Stimulated activated CD4-positive, alpha-beta T cell treated with anti-CD3 and anti-CD28 coated beads, Interleukin-1b, Interleukin-23, amount 100 ng/mL, for 4 hours (primary cell): ENCODE measurements at regions not wholly inside any gene's neighbourhood (a gene's known extent, or its start where the extent isn't known, plus 50 kb on each side); places are given as distances from the start of the nearest gene placed in this dataset.

Experiments used
- DNase-seq, 2 donors: peaks; one replicate each; pipeline ENCODE4 v3.0.0-alpha.2; 2020; ENCODE audit warnings: low read depth in 2 of 2

DNA sequence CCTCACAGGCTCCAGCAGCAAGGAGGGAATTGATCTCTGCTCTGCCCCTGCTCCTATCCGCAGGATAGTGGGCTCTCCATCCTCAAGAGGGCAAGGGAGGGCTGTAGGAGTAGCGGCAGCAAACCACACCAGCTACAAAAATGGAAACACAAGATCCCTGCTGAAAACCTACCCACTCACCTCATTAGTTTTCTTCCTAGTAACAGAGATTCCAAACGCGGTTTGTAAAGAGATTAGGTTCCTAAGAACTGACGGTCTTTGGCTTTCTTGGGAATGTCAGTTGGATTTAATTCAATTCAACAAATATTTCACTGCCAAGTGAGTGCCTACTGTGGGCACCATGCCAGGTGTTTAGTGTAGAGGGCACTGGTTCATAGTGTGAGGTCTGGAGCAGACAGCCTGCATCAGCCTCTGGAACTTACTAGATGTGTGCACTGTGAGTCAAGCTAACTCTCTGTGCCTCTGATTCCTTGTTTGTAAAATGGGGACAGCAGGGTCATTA is 84.7 kb downstream of the MRPL46 start:
- no peak for DNase-seq

DNA sequence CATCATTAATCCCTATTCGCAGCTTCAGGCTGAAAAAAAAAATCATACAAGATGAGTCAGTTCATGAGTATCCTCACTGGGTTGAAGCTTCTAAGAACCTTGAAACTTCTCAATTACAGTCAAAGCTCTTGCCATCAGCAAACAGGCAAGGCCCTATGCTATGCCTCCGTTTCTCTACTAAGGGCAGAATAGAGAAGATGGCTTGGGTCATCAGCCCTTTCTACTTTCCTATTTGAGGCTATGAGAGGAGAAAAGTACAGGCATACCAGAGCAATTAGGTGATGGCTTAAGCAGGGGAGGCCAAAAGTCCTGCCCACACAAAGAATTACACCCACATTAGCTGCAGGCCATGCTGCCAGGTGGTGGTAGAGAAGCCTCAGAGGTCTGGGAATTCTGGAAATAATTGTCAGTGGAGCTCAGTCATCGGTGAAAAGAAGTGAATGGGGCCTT is 89.0 kb downstream of the MRPL46 start:
- DNase-seq: no peak

DNA sequence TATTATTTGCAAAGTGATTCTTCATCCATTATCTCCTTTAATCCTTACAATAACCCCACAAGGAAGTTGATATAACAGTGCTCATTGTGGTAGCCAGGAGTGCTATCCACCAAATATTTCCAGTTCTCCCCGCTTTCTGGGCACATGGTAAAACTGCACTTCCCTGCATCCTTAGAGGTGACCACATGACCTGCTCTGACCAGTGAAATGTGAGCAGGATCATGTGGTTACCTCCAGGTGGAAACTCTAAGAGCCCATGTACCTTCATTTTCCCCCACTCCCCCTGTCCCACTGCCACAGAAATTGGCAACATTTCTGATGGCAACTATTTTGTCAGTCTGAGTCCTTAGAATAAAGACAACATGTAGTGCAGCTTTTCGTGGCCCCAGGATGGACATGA is 89.7 kb downstream of the MRPL46 start:
- no peak for DNase-seq

DNA sequence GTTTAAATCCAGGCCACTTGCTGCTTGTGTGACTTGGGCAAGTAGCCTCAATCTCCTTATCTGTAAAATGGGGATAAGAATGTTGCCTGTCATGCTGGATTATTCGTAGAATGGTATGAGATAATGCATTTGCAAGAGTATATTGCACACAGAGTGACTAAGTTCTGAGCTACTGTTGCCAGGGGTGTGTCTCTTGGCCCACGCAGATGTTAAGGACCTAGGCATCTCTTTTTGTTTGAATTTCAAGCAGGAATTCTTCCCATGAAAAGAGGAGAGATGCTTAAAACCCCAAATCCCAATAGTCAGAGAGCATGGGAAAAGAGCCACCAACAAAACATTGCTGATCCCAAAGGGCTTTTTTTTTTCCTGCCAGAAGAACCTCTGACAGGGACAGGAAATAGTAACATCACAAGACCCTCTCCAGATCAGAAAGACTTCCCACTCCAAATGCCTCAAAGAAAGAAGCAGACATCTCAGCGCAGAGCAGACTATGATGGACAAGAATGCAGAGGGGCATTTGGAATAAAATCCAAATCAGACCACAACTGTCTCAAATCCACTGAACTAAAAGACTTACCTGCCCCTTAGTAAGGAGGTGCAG is 90.5 kb downstream of the MRPL46 start:
- DNase-seq: no peak

- no peak for DNase-seq
Observed at GRCh38 chr15:88375234-88375927, 91.8 kb downstream of the MRPL46 start.

DNA sequence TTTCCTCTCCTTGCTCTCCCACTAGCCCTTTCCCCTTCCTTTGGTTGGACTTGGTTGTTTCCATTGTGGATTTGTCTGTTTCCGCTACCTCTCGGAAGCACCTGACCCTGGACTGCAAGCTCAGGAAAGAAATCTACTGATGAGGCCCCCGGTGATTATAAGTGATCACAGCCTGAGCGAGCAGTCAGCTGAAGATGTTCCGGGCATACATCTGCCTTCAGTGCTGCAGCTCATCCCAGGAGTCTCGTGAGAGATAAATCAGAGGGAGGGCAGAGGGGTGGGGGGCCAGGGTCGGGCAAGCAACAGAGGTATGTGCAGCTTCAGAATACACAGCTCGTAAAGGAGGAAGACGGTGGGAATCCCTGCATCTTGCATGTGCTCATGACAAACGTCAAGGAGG is 102.1 kb downstream of the MRPL46 start:
- no peak for DNase-seq

- no peak for DNase-seq
Observed at GRCh38 chr15:88348579-88349230, 92.2 kb upstream of the NTRK3 start.

GRCh38 chr15:88345962-88346361 is 89.4 kb upstream of the NTRK3 start:
- DNase-seq: no peak

GRCh38 chr15:88344786-88345185 is 88.2 kb upstream of the NTRK3 start:
- DNase-seq: no peak

- no peak for DNase-seq
Observed at GRCh38 chr15:88342666-88343065, 86.1 kb upstream of the NTRK3 start.

DNA sequence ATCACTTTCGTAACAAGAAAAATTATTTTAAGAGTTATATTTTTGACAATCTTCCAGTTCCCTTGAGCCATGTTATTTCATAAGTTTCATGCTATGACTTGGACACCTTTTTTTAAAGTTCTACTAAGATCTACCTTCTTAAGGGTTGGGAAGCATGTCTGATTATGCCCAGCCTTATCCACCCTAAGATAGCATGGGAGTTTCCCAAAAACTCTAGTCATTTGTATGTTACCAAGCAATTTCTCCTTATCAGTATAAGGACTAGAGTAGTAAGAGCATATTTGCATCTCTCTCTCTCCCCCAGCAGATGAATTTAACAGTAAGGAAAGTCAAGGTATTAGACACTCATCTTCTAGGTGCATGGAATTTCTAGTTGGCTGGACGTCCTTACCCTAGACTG is 85.1 kb upstream of the NTRK3 start:
- no peak for DNase-seq

DNA sequence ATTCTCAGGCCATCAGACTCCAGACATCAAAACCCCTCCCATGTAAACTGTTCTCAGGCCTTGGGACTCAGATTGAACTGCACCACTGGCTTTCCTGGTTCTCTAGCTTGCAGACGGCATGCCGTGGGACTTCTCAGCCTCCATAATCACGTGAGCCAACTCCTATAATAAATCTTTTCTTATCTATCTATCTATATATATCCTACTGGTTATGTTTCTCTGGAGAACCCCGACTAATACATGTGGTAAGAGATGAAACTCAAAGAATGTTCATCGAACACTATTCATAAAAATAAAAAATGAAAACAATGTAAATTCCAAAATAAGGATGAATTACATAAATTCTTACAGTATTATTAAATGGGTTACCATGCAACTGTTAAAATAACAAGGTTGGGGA is 84.5 kb upstream of the NTRK3 start:
- DNase-seq: no peak

DNA sequence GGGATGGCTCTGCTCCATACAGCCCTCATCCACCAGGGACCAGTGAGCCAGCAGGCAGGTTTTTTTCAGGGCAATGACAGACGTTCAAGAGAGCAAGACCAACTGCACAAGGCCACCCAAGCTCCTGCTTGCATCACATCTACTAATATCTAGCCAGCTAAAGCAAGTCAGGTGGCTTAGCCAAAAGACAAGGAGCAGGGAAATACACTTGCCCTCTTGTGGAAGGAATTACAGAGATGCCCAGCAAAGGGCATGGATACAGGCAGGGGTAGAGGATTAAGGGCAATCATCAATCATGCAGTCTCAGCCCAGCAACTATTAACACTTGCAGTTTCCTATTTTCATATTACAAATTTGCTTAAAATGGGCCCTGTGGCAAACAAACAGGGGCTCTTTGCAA is 81.5 kb upstream of the NTRK3 start:
- DNase-seq: no peak

GRCh38 chr15:88335074-88335473 is 78.5 kb upstream of the NTRK3 start:
- DNase-seq: no peak

DNA sequence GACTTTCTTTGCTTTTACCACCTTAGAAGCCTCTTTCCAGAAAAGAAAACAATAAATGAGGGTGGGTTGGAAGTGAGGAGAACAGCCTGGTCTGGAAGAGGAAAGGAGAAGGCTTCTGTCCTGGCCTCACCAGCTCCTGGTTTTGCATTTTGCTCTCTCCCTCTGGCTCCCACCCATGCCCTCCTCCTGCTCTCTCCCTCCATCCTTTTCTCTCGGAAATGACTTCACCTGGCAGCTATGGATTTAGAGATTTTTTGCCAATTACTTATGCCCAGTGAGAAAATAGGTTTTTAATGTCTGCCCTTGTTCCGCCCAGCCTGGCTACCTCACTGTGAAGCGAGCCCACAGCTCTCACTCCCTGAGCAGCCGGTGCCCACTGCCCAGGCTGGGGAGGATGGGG is 77.9 kb upstream of the NTRK3 start:
- DNase-seq: no peak

DNA sequence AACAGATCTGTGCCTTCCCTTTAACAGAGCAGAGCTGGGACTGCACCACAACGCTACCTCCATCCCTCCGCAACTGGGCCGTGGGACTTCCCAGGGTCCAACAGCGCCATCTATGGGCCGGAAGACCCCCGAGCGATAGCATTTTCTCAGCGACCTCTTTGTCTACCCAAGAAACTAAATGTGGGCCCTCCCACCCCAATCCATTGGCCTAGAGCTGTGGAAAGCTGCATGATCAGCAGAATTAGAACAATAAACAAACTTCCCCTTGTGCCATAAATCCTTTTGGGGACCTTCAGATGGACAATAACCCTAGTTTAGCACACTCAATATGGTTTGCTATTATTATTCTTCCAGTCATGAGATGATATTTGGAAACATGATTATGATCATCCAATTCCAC is 74.8 kb upstream of the NTRK3 start:
- peak; percentile 2 to 28 for DNase-seq

DNA sequence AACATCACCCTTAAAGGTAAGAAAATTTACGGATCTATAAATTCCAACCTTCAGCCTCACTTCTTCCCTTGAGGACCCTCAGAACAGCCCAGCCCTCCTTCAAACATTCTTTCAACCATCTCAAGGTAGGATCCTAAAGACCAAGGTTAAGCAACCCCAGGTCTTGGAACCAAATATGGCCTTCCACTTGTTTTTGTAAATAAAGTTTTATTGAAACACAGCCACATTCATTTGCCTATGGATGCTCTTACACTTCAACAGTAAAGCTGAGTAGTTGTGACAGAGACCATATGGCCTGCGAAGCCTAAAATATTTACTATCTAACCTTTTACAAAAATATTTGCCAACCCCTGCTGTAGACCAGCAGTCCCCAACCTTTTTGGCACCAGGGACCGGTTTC is 70.4 kb upstream of the NTRK3 start:
- no peak for DNase-seq

GRCh38 chr15:88324741-88325065 is 68.2 kb upstream of the NTRK3 start:
- DNase-seq: no peak

DNA sequence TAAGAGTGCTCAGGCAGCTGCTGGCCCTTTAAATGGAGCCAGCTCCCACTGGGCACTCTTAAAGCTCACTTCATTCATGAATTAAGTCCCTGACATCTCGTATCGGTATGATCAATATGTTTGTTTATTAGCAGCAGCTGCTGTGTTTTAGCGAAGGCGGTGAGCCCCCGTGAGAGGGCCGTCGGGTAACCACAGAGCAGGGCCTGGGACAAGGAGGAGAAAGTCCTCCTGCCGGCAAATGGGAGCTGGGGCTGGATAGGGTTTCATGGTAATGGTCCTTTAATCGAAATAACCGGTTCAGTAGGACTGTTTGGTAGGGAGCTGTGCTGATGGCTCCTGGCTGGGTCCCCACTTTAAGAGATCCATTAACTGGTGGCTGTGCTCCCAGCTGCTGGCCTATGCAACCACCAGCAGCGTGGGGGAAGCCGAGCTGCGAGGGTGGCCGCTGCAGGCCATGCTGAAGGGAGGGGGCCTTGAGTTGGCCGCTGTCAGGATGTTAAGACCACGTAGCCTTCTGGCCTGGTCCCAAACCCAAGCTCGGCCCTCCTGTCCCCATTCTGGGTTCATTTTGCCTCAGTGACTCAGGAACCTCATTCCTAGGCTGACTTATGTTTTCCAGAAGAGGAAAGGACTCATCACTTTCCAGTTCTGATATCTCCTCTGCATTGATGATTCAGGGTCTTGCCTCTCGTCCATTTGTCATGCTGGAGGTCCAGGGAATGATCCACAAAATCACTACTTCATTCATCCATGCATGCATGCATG is 67.6 kb upstream of the NTRK3 start:
- no peak for DNase-seq

GRCh38 chr15:88323468-88323867 is 66.9 kb upstream of the NTRK3 start:
- DNase-seq: no peak

DNA sequence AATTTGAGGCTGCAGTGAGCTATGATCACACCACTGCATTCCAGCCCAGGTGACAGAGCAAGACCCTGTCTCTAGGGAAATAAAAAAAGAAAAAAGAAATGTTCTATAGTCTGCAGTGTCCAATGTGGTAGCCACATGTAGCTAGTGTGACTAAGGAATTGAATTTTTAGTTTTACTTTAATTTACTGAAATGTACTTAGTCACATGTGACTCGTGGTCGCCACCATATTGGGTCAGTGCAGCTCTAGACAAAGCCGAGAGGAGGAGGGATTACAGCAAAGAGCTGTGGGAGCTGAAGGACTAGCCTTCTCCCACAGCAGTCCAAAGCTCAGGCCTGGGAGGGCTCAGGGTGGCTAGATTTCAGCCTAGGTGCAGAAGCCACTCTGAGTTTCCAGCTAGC is 65.9 kb upstream of the NTRK3 start:
- no peak for DNase-seq

GRCh38 chr15:88321271-88321670 is 64.7 kb upstream of the NTRK3 start:
- no peak for DNase-seq

- DNase-seq: no peak
Observed at GRCh38 chr15:88316586-88316985, 60.0 kb upstream of the NTRK3 start.
